Parathyroid adenoma (tissue), 2 donors: ENCODE measurements at regions not wholly inside any gene's neighbourhood (a gene's known extent, or its start where the extent isn't known, plus 50 kb on each side); places are given as distances from the start of the nearest gene placed in this dataset.

Experiments
- H2AFZ ChIP-seq: fragments of 300-600 bp; sonication (generic); one replicate; pipeline ENCODE4 v1.7.0; 2017; ENCODE audit warnings: antibody characterized with exemption, mild to moderate bottlenecking
- H3K27ac ChIP-seq: fragments of 300-600 bp; sonication (generic); one replicate; pipeline ENCODE4 v1.7.0; 2017
- H3K27me3 ChIP-seq: fragments of 300-600 bp; sonication (generic); one replicate; pipeline ENCODE4 v1.7.0; 2017; ENCODE audit warnings: low read length; ENCODE audit not compliant: control insufficient read depth, insufficient read depth
- H3K36me3 ChIP-seq: fragments of 300-600 bp; sonication (generic); one replicate; pipeline ENCODE4 v1.7.0; 2017; ENCODE audit warnings: low read length; ENCODE audit not compliant: control insufficient read depth, insufficient read depth
- H3K4me1 ChIP-seq: fragments of 300-600 bp; sonication (generic); one replicate; pipeline ENCODE4 v1.7.0; 2017; ENCODE audit warnings: control low read depth
- H3K4me2 ChIP-seq: fragments of 300-600 bp; sonication (generic); one replicate; pipeline ENCODE4 v1.7.0; 2017; ENCODE audit warnings: low read length
- H3K4me3 ChIP-seq: fragments of 300-600 bp; sonication (generic); one replicate; pipeline ENCODE4 v1.7.0; 2017; ENCODE audit warnings: low read depth, low read length
- H3K79me2 ChIP-seq: fragments of 300-600 bp; sonication (generic); one replicate; pipeline ENCODE4 v1.7.0; 2017; ENCODE audit warnings: control low read depth
- H3K9ac ChIP-seq: fragments of 300-600 bp; sonication (generic); one replicate; pipeline ENCODE4 v1.7.0; 2017; ENCODE audit warnings: mild to moderate bottlenecking
- H3K9me3 ChIP-seq: fragments of 300-600 bp; sonication (generic); one replicate; pipeline ENCODE4 v1.7.0; 2017; ENCODE audit warnings: low read length; ENCODE audit not compliant: control insufficient read depth
- CTCF ChIP-seq: fragments of 300-600 bp; sonication (generic); IDR thresholded peaks from one replicate; pipeline ENCODE4 v1.7.0; 2017; ENCODE audit warnings: antibody characterized with exemption, mild to moderate bottlenecking
- donor health status: primary hyperparathyroidism.

- no peak overlapping the region for H3K27ac ChIP-seq
- H3K36me3 ChIP-seq: no peaks in the 10 kb centered on the region
- H3K27me3 ChIP-seq: no peaks in the 10 kb centered on the region
- no peaks in the 10 kb centered on the region for H3K9me3 ChIP-seq
- H2AFZ ChIP-seq: no peak overlapping the region
- H3K4me1 ChIP-seq: no peaks in the 10 kb centered on the region
- no peaks in the 10 kb centered on the region for H3K79me2 ChIP-seq
- no peak overlapping the region for H3K4me2 ChIP-seq
- H3K4me3 ChIP-seq: no peak overlapping the region
- no peak for TF ChIP-seq CTCF
- H3K9ac ChIP-seq: no peak overlapping the region
Observed at GRCh38 chr20:58071991-58072390, 156.5 kb downstream of the ANKRD60 start.

- Histone ChIP-seq H3K9ac (no peak overlapping the region), H3K27me3 (no peaks in the 10 kb centered on the region), H3K4me3 (no peak overlapping the region), H3K9me3 (no peaks in the 10 kb centered on the region), H3K27ac (no peak overlapping the region), H3K4me1 (no peaks in the 10 kb centered on the region), H2AFZ (no peak overlapping the region), H3K79me2 (no peaks in the 10 kb centered on the region), H3K4me2 (no peak overlapping the region), H3K36me3 (no peaks in the 10 kb centered on the region)
- TF ChIP-seq CTCF: no peak
Observed at GRCh38 chr20:58071298-58071697, 157.2 kb downstream of the ANKRD60 start.

- Histone ChIP-seq H3K9me3 (no peaks in the 10 kb centered on the region), H3K79me2 (no peaks in the 10 kb centered on the region), H3K4me3 (no peak overlapping the region), H3K27me3 (no peaks in the 10 kb centered on the region), H3K36me3 (no peaks in the 10 kb centered on the region), H3K9ac (no peak overlapping the region), H2AFZ (no peak overlapping the region), H3K4me2 (no peak overlapping the region), H3K27ac (no peak overlapping the region), H3K4me1 (no peaks in the 10 kb centered on the region)
- TF ChIP-seq CTCF: no peak
Observed at GRCh38 chr20:58070664-58071196, 157.7 kb downstream of the ANKRD60 start.

GRCh38 chr20:58069796-58070663 is 158.4 kb downstream of the ANKRD60 start:
- no peak overlapping the region for H3K4me3 ChIP-seq
- H3K4me2 ChIP-seq: no peak overlapping the region
- no peak overlapping the region for H3K9ac ChIP-seq
- no peaks in the 10 kb centered on the region for H3K36me3 ChIP-seq
- H3K4me1 ChIP-seq: no peaks in the 10 kb centered on the region
- H3K27me3 ChIP-seq: no peaks in the 10 kb centered on the region
- no peak for TF ChIP-seq CTCF
- no peaks in the 10 kb centered on the region for H3K79me2 ChIP-seq
- no peak overlapping the region for H2AFZ ChIP-seq
- no peaks in the 10 kb centered on the region for H3K9me3 ChIP-seq
- no peak overlapping the region for H3K27ac ChIP-seq
